ENCODE measurements at regions not wholly inside any gene's neighbourhood (a gene's known extent, or its start where the extent isn't known, plus 50 kb on each side); places are given as distances from the start of the nearest gene placed in this dataset.

DNA sequence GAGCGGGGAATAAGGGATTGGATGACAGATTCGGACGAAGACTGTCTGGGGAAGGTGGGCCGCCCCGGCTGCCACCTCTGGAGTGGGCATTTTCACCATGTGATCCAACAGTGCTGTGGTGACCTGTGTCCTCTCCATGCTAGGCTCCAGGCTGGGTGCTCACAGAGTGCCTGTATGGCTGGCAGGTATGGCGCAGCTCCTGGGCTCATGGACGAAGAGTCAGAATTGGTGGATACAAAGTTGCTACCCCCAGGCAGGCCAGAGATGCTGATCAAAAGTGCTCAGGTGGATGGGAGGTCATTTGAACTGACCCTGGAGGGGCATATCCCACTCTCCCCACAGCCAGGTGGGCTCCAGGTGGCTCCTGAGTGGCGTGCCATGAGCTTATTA is 111.3 kb upstream of the UQCRFS1 start:
- TF ChIP-seq CTCF (IDR thresholded peaks at IDR 0.05 in 4 of 5, conservative IDR thresholded peaks at IDR 0.05 in 1 of 5) (no peak), POLR2A (IDR thresholded peaks at IDR 0.05) (no peak)

Data from gastrocnemius medialis (tissue), 4 donors.